ENCODE measurements at regions not wholly inside any gene's neighbourhood (a gene's known extent, or its start where the extent isn't known, plus 50 kb on each side); places are given as distances from the start of the nearest gene placed in this dataset.

DNA sequence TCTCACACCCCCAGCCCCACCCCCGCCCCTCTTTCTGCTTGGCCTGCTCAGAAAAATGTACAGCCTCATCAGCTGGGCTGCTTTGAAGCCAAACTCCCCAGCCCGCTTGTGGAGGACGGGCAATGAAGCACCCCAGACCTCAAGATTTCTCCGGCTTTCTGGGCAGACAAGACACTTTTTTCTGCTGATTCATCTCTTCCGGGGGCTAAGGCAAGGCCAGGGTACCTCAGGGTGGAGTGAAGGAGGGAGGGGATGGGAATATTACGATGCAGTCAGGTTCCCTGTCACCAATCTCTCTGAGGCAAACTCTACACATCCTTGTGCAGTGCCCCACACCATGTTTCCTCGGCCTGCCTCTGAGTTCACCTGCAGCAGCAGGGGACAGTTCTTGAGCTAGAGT lies 66.9 kb upstream of the ATP6AP2 start:
- TF ChIP-seq MAFK (IDR thresholded peaks at IDR 0.05; ENCODE audit: partially characterized antibody) (peak; percentile 26), POLR2AphosphoS2 (conservative IDR thresholded peaks at IDR 0.05; ENCODE audit: low read length) (no peak), POLR2A (IDR thresholded peaks at IDR 0.05; ENCODE audit: low read length) (no peak), RAD21 (conservative IDR thresholded peaks at IDR 0.05 in 1 of 2, IDR thresholded peaks at IDR 0.05 in 1 of 2) (no peak), EHMT2 (IDR thresholded peaks at IDR 0.05; ENCODE audit: low read depth) (no peak), KDM5A (IDR thresholded peaks at IDR 0.05) (no peak), PHF8 (IDR thresholded peaks at IDR 0.05; ENCODE audit: borderline replicate concordance, low read depth) (no peak), CEBPB (IDR thresholded peaks at IDR 0.05) (no peak)
- TF ChIP-seq, protein P1, sequence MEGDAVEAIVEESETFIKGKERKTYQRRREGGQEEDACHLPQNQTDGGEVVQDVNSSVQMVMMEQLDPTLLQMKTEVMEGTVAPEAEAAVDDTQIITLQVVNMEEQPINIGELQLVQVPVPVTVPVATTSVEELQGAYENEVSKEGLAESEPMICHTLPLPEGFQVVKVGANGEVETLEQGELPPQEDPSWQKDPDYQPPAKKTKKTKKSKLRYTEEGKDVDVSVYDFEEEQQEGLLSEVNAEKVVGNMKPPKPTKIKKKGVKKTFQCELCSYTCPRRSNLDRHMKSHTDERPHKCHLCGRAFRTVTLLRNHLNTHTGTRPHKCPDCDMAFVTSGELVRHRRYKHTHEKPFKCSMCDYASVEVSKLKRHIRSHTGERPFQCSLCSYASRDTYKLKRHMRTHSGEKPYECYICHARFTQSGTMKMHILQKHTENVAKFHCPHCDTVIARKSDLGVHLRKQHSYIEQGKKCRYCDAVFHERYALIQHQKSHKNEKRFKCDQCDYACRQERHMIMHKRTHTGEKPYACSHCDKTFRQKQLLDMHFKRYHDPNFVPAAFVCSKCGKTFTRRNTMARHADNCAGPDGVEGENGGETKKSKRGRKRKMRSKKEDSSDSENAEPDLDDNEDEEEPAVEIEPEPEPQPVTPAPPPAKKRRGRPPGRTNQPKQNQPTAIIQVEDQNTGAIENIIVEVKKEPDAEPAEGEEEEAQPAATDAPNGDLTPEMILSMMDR (IDR thresholded peaks at IDR 0.05): no peak
- TF ChIP-seq, protein P2, sequence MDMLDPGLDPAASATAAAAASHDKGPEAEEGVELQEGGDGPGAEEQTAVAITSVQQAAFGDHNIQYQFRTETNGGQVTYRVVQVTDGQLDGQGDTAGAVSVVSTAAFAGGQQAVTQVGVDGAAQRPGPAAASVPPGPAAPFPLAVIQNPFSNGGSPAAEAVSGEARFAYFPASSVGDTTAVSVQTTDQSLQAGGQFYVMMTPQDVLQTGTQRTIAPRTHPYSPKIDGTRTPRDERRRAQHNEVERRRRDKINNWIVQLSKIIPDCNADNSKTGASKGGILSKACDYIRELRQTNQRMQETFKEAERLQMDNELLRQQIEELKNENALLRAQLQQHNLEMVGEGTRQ (IDR thresholded peaks at IDR 0.05): no peak
